ENCODE measurements at regions not wholly inside any gene's neighbourhood (a gene's known extent, or its start where the extent isn't known, plus 50 kb on each side); places are given as distances from the start of the nearest gene placed in this dataset.

DNA sequence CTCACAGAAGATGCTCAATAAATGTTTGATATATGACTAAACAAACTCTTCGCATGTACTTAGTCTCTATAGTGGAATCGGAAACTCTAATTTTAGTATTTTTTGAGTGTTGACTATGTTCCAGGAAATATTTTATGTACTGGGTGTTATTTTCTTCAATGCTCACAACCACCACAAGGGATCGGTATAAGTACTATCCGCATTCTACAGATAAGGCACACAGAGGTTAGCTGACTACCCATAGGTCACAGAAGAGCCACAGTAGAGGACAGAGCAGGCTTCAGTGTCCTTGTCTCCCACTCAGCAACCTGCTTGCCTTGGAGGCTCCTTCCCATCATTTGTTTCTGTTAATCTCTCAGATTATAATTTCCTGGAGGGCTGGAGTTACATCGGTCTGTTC is 451.3 kb downstream of the OMA1 start:
- no peak for TF ChIP-seq POLR2A (IDR thresholded peaks at IDR 0.05)
- TF ChIP-seq, protein P1, sequence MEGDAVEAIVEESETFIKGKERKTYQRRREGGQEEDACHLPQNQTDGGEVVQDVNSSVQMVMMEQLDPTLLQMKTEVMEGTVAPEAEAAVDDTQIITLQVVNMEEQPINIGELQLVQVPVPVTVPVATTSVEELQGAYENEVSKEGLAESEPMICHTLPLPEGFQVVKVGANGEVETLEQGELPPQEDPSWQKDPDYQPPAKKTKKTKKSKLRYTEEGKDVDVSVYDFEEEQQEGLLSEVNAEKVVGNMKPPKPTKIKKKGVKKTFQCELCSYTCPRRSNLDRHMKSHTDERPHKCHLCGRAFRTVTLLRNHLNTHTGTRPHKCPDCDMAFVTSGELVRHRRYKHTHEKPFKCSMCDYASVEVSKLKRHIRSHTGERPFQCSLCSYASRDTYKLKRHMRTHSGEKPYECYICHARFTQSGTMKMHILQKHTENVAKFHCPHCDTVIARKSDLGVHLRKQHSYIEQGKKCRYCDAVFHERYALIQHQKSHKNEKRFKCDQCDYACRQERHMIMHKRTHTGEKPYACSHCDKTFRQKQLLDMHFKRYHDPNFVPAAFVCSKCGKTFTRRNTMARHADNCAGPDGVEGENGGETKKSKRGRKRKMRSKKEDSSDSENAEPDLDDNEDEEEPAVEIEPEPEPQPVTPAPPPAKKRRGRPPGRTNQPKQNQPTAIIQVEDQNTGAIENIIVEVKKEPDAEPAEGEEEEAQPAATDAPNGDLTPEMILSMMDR (IDR thresholded peaks at IDR 0.05 in 4 of 5, conservative IDR thresholded peaks at IDR 0.05 in 1 of 5) = no peak
